GM19463 (cell line): ENCODE measurements at regions not wholly inside any gene's neighbourhood (a gene's known extent, or its start where the extent isn't known, plus 50 kb on each side); places are given as distances from the start of the nearest gene placed in this dataset.
"Not testable (repeated sequence)": the region's sequence is repeated elsewhere in the genome, so short reads cannot be mapped to it uniquely, and the experiment has no call there.

Source experiments
- ATAC-seq: cut with Tn5 transposase; IDR thresholded peaks from one replicate; pipeline ENCODE4 v1.9.1; 2021; ENCODE audit warnings: mild to moderate bottlenecking, moderate library complexity; ENCODE audit not compliant: unreplicated experiment

- no peak for ATAC-seq
Observed at GRCh38 chr6:68080074-68080473, 555.0 kb upstream of the ADGRB3 start.

GRCh38 chr6:68077661-68078060 lies 557.4 kb upstream of the ADGRB3 start:
- ATAC-seq = no peak

GRCh38 chr6:68071740-68072139 lies 563.3 kb upstream of the ADGRB3 start:
- ATAC-seq = no peak

GRCh38 chr6:68069921-68070710 lies 565.0 kb upstream of the ADGRB3 start:
- no peak for ATAC-seq

GRCh38 chr6:68059899-68060298 lies 575.2 kb upstream of the ADGRB3 start:
- ATAC-seq = no peak

GRCh38 chr6:68059261-68059660 lies 575.8 kb upstream of the ADGRB3 start:
- ATAC-seq = no peak

- not testable (repeated sequence) for ATAC-seq
Observed at GRCh38 chr6:68056596-68056995, 578.5 kb upstream of the ADGRB3 start.

GRCh38 chr6:68054756-68055155 lies 580.3 kb upstream of the ADGRB3 start:
- no peak for ATAC-seq

GRCh38 chr6:68053805-68054373 lies 581.2 kb upstream of the ADGRB3 start:
- no peak for ATAC-seq

GRCh38 chr6:68052234-68052633 lies 582.8 kb upstream of the ADGRB3 start:
- ATAC-seq = no peak

- no peak for ATAC-seq
Observed at GRCh38 chr6:68049562-68049961, 585.5 kb upstream of the ADGRB3 start.

- no peak for ATAC-seq
Observed at GRCh38 chr6:68046756-68047155, 588.3 kb upstream of the ADGRB3 start.

GRCh38 chr6:68046302-68046701 lies 588.8 kb upstream of the ADGRB3 start:
- no peak for ATAC-seq

GRCh38 chr6:68045193-68045592 lies 589.9 kb upstream of the ADGRB3 start:
- ATAC-seq = no peak

GRCh38 chr6:68044264-68044663 lies 590.8 kb upstream of the ADGRB3 start:
- no peak for ATAC-seq

GRCh38 chr6:68043122-68043398 lies 592.0 kb upstream of the ADGRB3 start:
- ATAC-seq = no peak

- ATAC-seq = no peak
Observed at GRCh38 chr6:68042339-68043121, 592.6 kb upstream of the ADGRB3 start.

- ATAC-seq = no peak
Observed at GRCh38 chr6:68040780-68041179, 594.3 kb upstream of the ADGRB3 start.

- ATAC-seq = no peak
Observed at GRCh38 chr6:68040312-68040778, 594.7 kb upstream of the ADGRB3 start.

GRCh38 chr6:68039641-68040311 lies 595.3 kb upstream of the ADGRB3 start:
- no peak for ATAC-seq

GRCh38 chr6:68038815-68039408 lies 596.2 kb upstream of the ADGRB3 start:
- ATAC-seq = no peak
